ENCODE measurements at regions not wholly inside any gene's neighbourhood (a gene's known extent, or its start where the extent isn't known, plus 50 kb on each side); places are given as distances from the start of the nearest gene placed in this dataset.

DNA sequence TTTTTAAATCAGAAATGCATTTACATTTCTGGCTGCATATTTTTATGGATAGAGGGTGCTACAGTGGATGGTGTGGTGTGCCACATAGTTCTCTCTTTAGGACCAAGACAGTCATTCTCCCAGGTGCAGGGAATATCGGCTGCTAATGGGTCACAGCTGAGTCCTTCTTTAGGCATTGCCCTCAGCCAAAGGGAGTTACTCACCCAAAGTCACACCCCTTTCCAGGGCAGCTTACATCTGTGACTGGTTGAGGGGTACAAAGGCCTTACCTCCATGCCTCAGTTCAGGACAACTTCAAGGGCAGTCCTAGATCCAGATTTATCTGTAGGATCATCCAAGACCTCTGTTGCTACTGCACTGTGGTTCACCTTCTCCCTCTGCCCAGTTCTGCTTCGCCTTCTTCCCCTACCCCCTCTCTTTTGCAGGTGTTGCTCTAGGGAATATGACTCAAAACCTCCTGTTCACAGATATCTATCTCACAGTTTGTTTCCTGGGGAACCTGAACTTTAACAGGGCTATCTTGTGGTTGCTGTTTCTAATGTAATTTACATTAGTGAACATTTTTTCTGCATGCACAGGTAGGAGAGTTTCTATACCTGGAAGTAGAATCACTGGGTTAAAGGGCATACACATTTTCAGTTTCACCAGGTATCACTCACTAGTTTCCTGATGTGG is 413.9 kb downstream of the RPS6KC1 start:
- TF ChIP-seq, protein P1, sequence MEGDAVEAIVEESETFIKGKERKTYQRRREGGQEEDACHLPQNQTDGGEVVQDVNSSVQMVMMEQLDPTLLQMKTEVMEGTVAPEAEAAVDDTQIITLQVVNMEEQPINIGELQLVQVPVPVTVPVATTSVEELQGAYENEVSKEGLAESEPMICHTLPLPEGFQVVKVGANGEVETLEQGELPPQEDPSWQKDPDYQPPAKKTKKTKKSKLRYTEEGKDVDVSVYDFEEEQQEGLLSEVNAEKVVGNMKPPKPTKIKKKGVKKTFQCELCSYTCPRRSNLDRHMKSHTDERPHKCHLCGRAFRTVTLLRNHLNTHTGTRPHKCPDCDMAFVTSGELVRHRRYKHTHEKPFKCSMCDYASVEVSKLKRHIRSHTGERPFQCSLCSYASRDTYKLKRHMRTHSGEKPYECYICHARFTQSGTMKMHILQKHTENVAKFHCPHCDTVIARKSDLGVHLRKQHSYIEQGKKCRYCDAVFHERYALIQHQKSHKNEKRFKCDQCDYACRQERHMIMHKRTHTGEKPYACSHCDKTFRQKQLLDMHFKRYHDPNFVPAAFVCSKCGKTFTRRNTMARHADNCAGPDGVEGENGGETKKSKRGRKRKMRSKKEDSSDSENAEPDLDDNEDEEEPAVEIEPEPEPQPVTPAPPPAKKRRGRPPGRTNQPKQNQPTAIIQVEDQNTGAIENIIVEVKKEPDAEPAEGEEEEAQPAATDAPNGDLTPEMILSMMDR (IDR thresholded peaks at IDR 0.05): no peak
- Histone ChIP-seq H3K79me2 (ENCODE audit: insufficient read depth, low read length) (no peaks in the 10 kb centered on the region), H3K27ac (ENCODE audit: low read depth in 1 of 2, low read length in 2 of 2) (no peak overlapping the region), H3K9ac (ENCODE audit: insufficient read depth, low read length, poor library complexity, severe bottlenecking) (no peak overlapping the region), H2AFZ (ENCODE audit: insufficient read depth, low read depth, low read length, poor library complexity, severe bottlenecking) (no peak overlapping the region), H3K4me1 (ENCODE audit: control insufficient read depth in 1 of 2, insufficient read depth in 2 of 2, low read length in 2 of 2) (no peaks in the 10 kb centered on the region), H4K20me1 (ENCODE audit: insufficient read depth, low read length) (no peaks in the 10 kb centered on the region), H3K4me2 (replicated peaks; ENCODE audit: extremely low read depth, low read length, poor library complexity, severe bottlenecking) (no peak overlapping the region), H3K9me3 (replicated peaks in 1 of 2; ENCODE audit: control insufficient read depth in 1 of 2, insufficient read depth in 1 of 2, low read length in 2 of 2) (no peaks in the 10 kb centered on the region), H3K4me3 (replicated peaks in 1 of 3; ENCODE audit: low read depth in 2 of 3, low read length in 3 of 3) (no peak overlapping the region), H3K27me3 (ENCODE audit: control insufficient read depth in 2 of 2, insufficient read depth in 2 of 2, low read length in 2 of 2) (no peaks in the 10 kb centered on the region), H3K36me3 (replicated peaks in 1 of 2; ENCODE audit: control insufficient read depth in 1 of 2, insufficient read depth in 2 of 2, low read length in 2 of 2) (no peaks in the 10 kb centered on the region)
- Mint-ChIP-seq H3K4me1 (no peaks in the 10 kb centered on the region), H3K36me3 (no peaks in the 10 kb centered on the region), H3K27ac (no peak overlapping the region), H3K27me3 (ENCODE audit: low read depth in 3 of 3) (peaks cover under 1 to 3% (median 1%) of the 10 kb centered on the region in 3 donors), H3K4me3 (no peak overlapping the region), H3K9me3 (peaks cover 0 to 6% (median 2%) of the 10 kb centered on the region in 7 donors)
- WGBS (ENCODE audit: insufficient coverage): no CpG with 5 or more reads among the region's 2 CpGs
- no peak for DNase-seq
- intact Hi-C loops (cut with micrococcal nuclease): no loop called here

DNA sequence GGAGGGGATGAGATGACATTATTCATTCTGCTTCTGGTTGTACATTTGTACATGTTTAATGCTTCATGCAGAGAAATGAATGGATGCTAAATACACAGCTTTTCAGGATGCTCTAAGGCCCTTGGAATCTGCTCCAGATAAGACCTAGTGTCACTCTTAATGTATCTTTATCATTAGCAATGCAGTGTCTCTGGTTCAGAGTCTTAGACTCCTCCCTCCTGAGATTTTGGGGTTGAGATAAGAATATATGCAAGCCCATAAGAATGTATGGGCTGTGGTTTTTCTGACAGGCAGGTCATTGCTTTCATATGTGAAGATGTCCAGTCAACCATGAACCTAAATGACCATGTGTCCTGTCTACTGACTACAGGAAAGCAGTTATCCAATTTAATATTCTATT is 415.5 kb downstream of the RPS6KC1 start:
- H3K79me2 ChIP-seq (ENCODE audit: insufficient read depth, low read length): no peaks in the 10 kb centered on the region
- no peak overlapping the region for H3K4me3 Mint-ChIP-seq
- no peaks in the 10 kb centered on the region for H3K4me1 Mint-ChIP-seq
- H3K27ac Mint-ChIP-seq: no peak overlapping the region
- no peak overlapping the region for H3K9ac ChIP-seq (ENCODE audit: insufficient read depth, low read length, poor library complexity, severe bottlenecking)
- no peaks in the 10 kb centered on the region for H3K9me3 ChIP-seq (replicated peaks in 1 of 2; ENCODE audit: control insufficient read depth in 1 of 2, insufficient read depth in 1 of 2, low read length in 2 of 2)
- no peak overlapping the region for H3K4me2 ChIP-seq (replicated peaks; ENCODE audit: extremely low read depth, low read length, poor library complexity, severe bottlenecking)
- DNase-seq: no peak
- peaks cover 0 to 3% (median 0%) of the 10 kb centered on the region in 7 donors for H3K9me3 Mint-ChIP-seq
- no peak overlapping the region for H2AFZ ChIP-seq (ENCODE audit: insufficient read depth, low read depth, low read length, poor library complexity, severe bottlenecking)
- no peak overlapping the region for H3K4me3 ChIP-seq (replicated peaks in 1 of 3; ENCODE audit: low read depth in 2 of 3, low read length in 3 of 3)
- H3K36me3 ChIP-seq (replicated peaks in 1 of 2; ENCODE audit: control insufficient read depth in 1 of 2, insufficient read depth in 2 of 2, low read length in 2 of 2): no peaks in the 10 kb centered on the region
- H4K20me1 ChIP-seq (ENCODE audit: insufficient read depth, low read length): no peaks in the 10 kb centered on the region
- no peaks in the 10 kb centered on the region for H3K36me3 Mint-ChIP-seq
- H3K4me1 ChIP-seq (ENCODE audit: control insufficient read depth in 1 of 2, insufficient read depth in 2 of 2, low read length in 2 of 2): no peaks in the 10 kb centered on the region
- peaks cover 0 to 1% (median 0%) of the 10 kb centered on the region in 3 donors for H3K27me3 Mint-ChIP-seq (ENCODE audit: low read depth in 3 of 3)
- H3K27ac ChIP-seq (ENCODE audit: low read depth in 1 of 2, low read length in 2 of 2): no peak overlapping the region
- TF ChIP-seq, protein P1 (IDR thresholded peaks at IDR 0.05): no peak
- intact Hi-C loops (cut with micrococcal nuclease): no loop called here
- H3K27me3 ChIP-seq (ENCODE audit: control insufficient read depth in 2 of 2, insufficient read depth in 2 of 2, low read length in 2 of 2): no peaks in the 10 kb centered on the region
